K562 (cell line): ENCODE measurements at regions not wholly inside any gene's neighbourhood (a gene's known extent, or its start where the extent isn't known, plus 50 kb on each side); places are given as distances from the start of the nearest gene placed in this dataset.

Experiments used
- ATAC-seq: fragments of 200-7000 bp; cut with Tn5 transposase; 3 replicates; pipeline ENCODE4 v1.9.1; 2020; ENCODE audit warnings: moderate library complexity
- BruUV-seq: library from RNA; stranded (reverse); fragments of 400-500 nt; replicated peaks from 2 replicates; lab custom pipeline; 2021; lab: Mats Ljungman, UMichigan
- CTCF ChIA-PET: fragments of 300-600 bp; formaldehyde crosslinking; extraction: SDS; loops from one replicate; lab custom pipeline; 2021; ENCODE audit warnings: low intra/inter-chr PET ratio; lab: Yijun Ruan, JAX
- POLR2A ChIA-PET: fragments of 300-600, 350-650 bp; sonication (Branson Sonifier 250); formaldehyde crosslinking; extraction: SDS; loops from one replicate; lab custom pipeline; 2021; ENCODE audit warnings: antibody characterized with exemption, inconsistent platforms; lab: Yijun Ruan, JAX
- DNase-seq, 4 experiments: peaks; one replicate each; pipeline versions ENCODE4 v3.0.0 to v3.0.0-alpha.2; 2011 to 2018; ENCODE audit warnings: low spot score in 3 of 4, mixed read lengths in 3 of 4; ENCODE audit errors: extremely low read depth in 1 of 4
- FAIRE-seq: peaks from 2 replicates; lab custom pipeline; 2011; peaks lifted over from hg19 to GRCh38; lab: Jason Lieb, UNC
- H2AFZ ChIP-seq: 2 replicates; pipeline ENCODE4 v1.6.0; 2011; ENCODE audit warnings: low read depth, low read length, control low read depth, inconsistent platforms
- H3K27ac ChIP-seq: fragments of 200-600 bp; 3 replicates; pipeline ENCODE4 v1.8.0; 2011; ENCODE audit warnings: low read depth, mild to moderate bottlenecking, control low read depth, inconsistent platforms, low read length, moderate library complexity, mixed read lengths; ENCODE audit errors: extremely low read depth
- H3K27me3 ChIP-seq, 2 experiments: fragments of 300-600 bp in 1 of 2; 2 replicates in 1 of 2; 3 replicates in 1 of 2; pipeline versions ENCODE4 v1.6.0 to v1.8.0; 2011; ENCODE audit warnings: inconsistent platforms in 2 of 2, low read length in 2 of 2, mild to moderate bottlenecking in 1 of 2, mixed read lengths in 1 of 2, moderate library complexity in 1 of 2; ENCODE audit not compliant: control insufficient read depth in 2 of 2, insufficient read depth in 2 of 2
- H3K36me3 ChIP-seq: fragments of 300-600 bp; 3 replicates; pipeline ENCODE4 v1.8.0; 2011; ENCODE audit warnings: mild to moderate bottlenecking, low read length, inconsistent platforms; ENCODE audit not compliant: control insufficient read depth, insufficient read depth
- H3K4me1 ChIP-seq, 2 experiments: fragments of 200-600 bp in 1 of 2; replicated peaks in 1 of 2; 2 replicates in 1 of 2; 3 replicates in 1 of 2; pipeline versions ENCODE4 v1.5.1 to v1.8.0; 2011; ENCODE audit warnings: inconsistent platforms in 2 of 2, low read length in 2 of 2, mild to moderate bottlenecking in 1 of 2, mixed read lengths in 1 of 2, moderate library complexity in 1 of 2; ENCODE audit not compliant: control insufficient read depth in 2 of 2, insufficient read depth in 2 of 2
- H3K4me2 ChIP-seq: 2 replicates; pipeline ENCODE4 v1.6.1; 2011; ENCODE audit warnings: low read length, control low read depth, inconsistent platforms, mixed read lengths; ENCODE audit not compliant: insufficient read depth
- H3K4me3 ChIP-seq: fragments of 200-600 bp; sonication (generic), shearing (Covaris generic); 2 replicates; pipeline ENCODE4 v1.5.1; 2016; ENCODE audit warnings: control low read depth, inconsistent platforms
- H3K79me2 ChIP-seq: fragments of 200-600 bp; 3 replicates; pipeline ENCODE4 v1.8.0; 2011; ENCODE audit warnings: low read length, inconsistent platforms; ENCODE audit not compliant: control insufficient read depth, insufficient read depth
- H3K9ac ChIP-seq, 2 experiments: 2 replicates each; pipeline versions ENCODE4 v1.6.0 to v1.6.1; 2011; ENCODE audit warnings: low read depth in 2 of 2, low read length in 2 of 2, control low read depth in 1 of 2, inconsistent platforms in 1 of 2, mild to moderate bottlenecking in 1 of 2, mixed read lengths in 1 of 2; ENCODE audit not compliant: insufficient read depth in 1 of 2
- H3K9me1 ChIP-seq: one replicate; pipeline ENCODE4 v1.6.0; 2011; ENCODE audit warnings: inconsistent platforms, mild to moderate bottlenecking, low read length, moderate library complexity; ENCODE audit not compliant: control insufficient read depth, insufficient read depth
- H3K9me3 ChIP-seq: replicated peaks from 2 replicates; pipeline ENCODE4 v1.5.1; 2011; ENCODE audit warnings: low read depth, low read length, inconsistent platforms; ENCODE audit not compliant: control insufficient read depth, insufficient read depth
- H4K20me1 ChIP-seq: replicated peaks from 2 replicates; pipeline ENCODE4 v1.6.1; 2011; ENCODE audit warnings: low read length, inconsistent platforms, mixed read lengths; ENCODE audit not compliant: control insufficient read depth, insufficient read depth
- AFF4 ChIP-seq: sonication (generic); formaldehyde crosslinking; IDR thresholded peaks from 2 replicates; pipeline ENCODE4 v1.8.0; 2023; ENCODE audit warnings: mild to moderate bottlenecking, missing genetic modification reagents
- ASH1L ChIP-seq: fragments of 450-650 bp; IDR thresholded peaks from 2 replicates; pipeline ENCODE4 v1.6.1; 2018; ENCODE audit warnings: borderline replicate concordance, mild to moderate bottlenecking, low read depth; ENCODE audit not compliant: partially characterized antibody
- BACH1 ChIP-seq: fragments of 200-800 bp; sonication (Bioruptor generic); IDR thresholded peaks from 2 replicates; pipeline ENCODE4 v1.6.1; 2016; ENCODE audit warnings: missing genetic modification characterization, missing compliant biosample characterization
- CTBP1 ChIP-seq: fragments of 450-650 bp; IDR thresholded peaks from 2 replicates; pipeline ENCODE4 v1.6.1; 2016; ENCODE audit warnings: borderline replicate concordance
- FOXA1 ChIP-seq: fragments of 450-650 bp; IDR thresholded peaks from 2 replicates; pipeline ENCODE4 v1.6.1; 2016; ENCODE audit warnings: mild to moderate bottlenecking, borderline replicate concordance
- HNRNPL ChIP-seq: fragments of 200-400 bp; formaldehyde crosslinking; IDR thresholded peaks from 2 replicates; pipeline ENCODE4 v1.6.1; 2017; ENCODE audit warnings: low read depth, mild to moderate bottlenecking, low read length
- MBD1 ChIP-seq: fragments of 250-450 bp; sonication (Bioruptor Pico); IDR thresholded peaks from 2 replicates; pipeline ENCODE4 v1.8.0; 2022; ENCODE audit warnings: inconsistent platforms
- MTA1 ChIP-seq: fragments of 450-650 bp; IDR thresholded peaks from 2 replicates; pipeline ENCODE4 v1.6.1; 2017; ENCODE audit warnings: borderline replicate concordance
- NFATC3 ChIP-seq: fragments of 450-650 bp; IDR thresholded peaks from 2 replicates; pipeline ENCODE4 v1.6.1; 2017; ENCODE audit warnings: mild to moderate bottlenecking
- SMAD2 ChIP-seq: fragments of 150-350 bp; IDR thresholded peaks from 2 replicates; pipeline ENCODE4 v1.6.1; 2014; ENCODE audit warnings: low read depth, mild to moderate bottlenecking, low read length
- THRAP3 ChIP-seq: fragments of 450-650 bp; IDR thresholded peaks from 2 replicates; pipeline ENCODE4 v1.6.1; 2016; ENCODE audit warnings: mild to moderate bottlenecking, inconsistent platforms, borderline replicate concordance
- ZC3H4 ChIP-seq: sonication (generic); formaldehyde crosslinking; IDR thresholded peaks from 2 replicates; pipeline ENCODE4 v1.9.0; 2021; ENCODE audit warnings: missing genetic modification reagents, borderline replicate concordance
- ZNF707 ChIP-seq: fragments of 250-450 bp; sonication (Bioruptor Pico); conservative IDR thresholded peaks from 2 replicates; pipeline ENCODE4 v1.8.0; 2022; ENCODE audit warnings: inconsistent platforms, mild to moderate bottlenecking, moderate library complexity
- WGBS: fragments of 100-300 bp; shearing (Covaris generic); methylation state at CpG from one replicate; pipeline ENCODE4 v1.1.6; 2016; ENCODE audit warnings: low coverage, mixed read lengths; ENCODE audit not compliant: insufficient coverage; ENCODE audit errors: missing lambda C conversion rate; 5-methylcytosine and 5-hydroxymethylcytosine counted together
- in situ Hi-C: fragments of 300-500 bp; cut with MboI; formaldehyde crosslinking; loops from 4 replicates; pipeline ENCODE4 v1.15.0; 2018; ENCODE audit warnings: inconsistent platforms, mixed read lengths
- intact Hi-C: fragments of 100-400 bp; cut with micrococcal nuclease; formaldehyde crosslinking; loops from 2 replicates; pipeline ENCODE4 v1.14.2; 2022

GRCh38 chr10:126808103-126808502 is 97.1 kb upstream of the DOCK1 start (continued):
- no peak for TF ChIP-seq HNRNPL
- no peak for TF ChIP-seq CTBP1
- TF ChIP-seq MBD1, result no peak
- TF ChIP-seq, all 486 proteins: peak for 0

GRCh38 chr10:126813432-126813831 is 91.8 kb upstream of the DOCK1 start:
- Histone ChIP-seq H4K20me1 (no peaks in the 10 kb centered on the region), H3K4me3 (no peak overlapping the region), H3K27me3 (no peaks in the 10 kb centered on the region), H3K4me2 (no peak overlapping the region), H3K9me3 (no peaks in the 10 kb centered on the region), H3K4me1 (no peaks in the 10 kb centered on the region), H3K27ac (no peak overlapping the region), H3K79me2 (no peaks in the 10 kb centered on the region), H2AFZ (no peak overlapping the region), H3K36me3 (no peaks in the 10 kb centered on the region), H3K9me1 (no peaks in the 10 kb centered on the region), H3K9ac (no peak overlapping the region)
- intact Hi-C loops, result no loop called here
- no TSS peak for BruUV-seq
- FAIRE-seq, result no peak
- in situ Hi-C loops, result no loop called here
- CTCF ChIA-PET, result no interaction called here
- no peak for DNase-seq
- 0% methylated on average over 4 of the region's 6 CpGs for WGBS
- TF ChIP-seq FOXA1 (no peak), SMAD2 (no peak), ASH1L (no peak), THRAP3 (no peak), ZC3H4 (no peak), MTA1 (no peak), AFF4 (no peak), ZNF707 (CRISPR knock-in tag) (no peak), NFATC3 (no peak), BACH1 (tag) (no peak)
- TF ChIP-seq, all 486 proteins: peak for 0
- POLR2A ChIA-PET, result interaction anchor here (0.6 kb wide), 1 partner anchor 81 kb away, joined by 3 read pairs; no protein-coding TSS in a partner anchor
- no peak for ATAC-seq
